ENCODE measurements at regions not wholly inside any gene's neighbourhood (a gene's known extent, or its start where the extent isn't known, plus 50 kb on each side); places are given as distances from the start of the nearest gene placed in this dataset.
"Not testable (repeated sequence)": the region's sequence is repeated elsewhere in the genome, so short reads cannot be mapped to it uniquely, and the experiment has no call there.

GRCh38 chr6:76275746-76276145, 203.3 kb upstream of the IMPG1 start:
- DNase-seq (ENCODE audit: low read depth), result no peak

- peak; percentile 5 for DNase-seq (ENCODE audit: low read depth)
These were observed 192.0 kb upstream of the IMPG1 start for GRCh38 chr6:76264468-76264867.

DNA sequence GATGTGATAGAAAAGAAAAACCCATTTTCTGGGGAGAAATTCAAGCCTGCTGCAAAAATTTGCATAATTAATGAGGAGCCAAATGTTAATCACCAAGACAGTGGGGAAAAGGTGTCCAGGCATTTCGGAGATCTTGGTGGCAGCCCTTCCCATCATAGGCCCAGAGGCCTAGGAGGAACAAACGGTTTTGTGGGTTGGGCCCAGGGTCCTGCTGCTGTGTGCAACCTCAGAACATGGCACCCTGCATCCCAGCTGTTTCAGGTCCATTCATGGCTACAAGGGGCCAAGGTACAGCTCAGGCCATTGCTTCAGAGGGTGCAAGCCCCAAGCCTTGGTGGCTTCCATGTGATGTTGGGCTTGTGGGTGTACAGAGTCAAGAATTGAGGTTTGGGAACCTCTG, 189.8 kb upstream of the IMPG1 start:
- DNase-seq (ENCODE audit: low read depth), result no peak

- no peak for DNase-seq (ENCODE audit: low read depth)
These were observed 178.2 kb upstream of the IMPG1 start for GRCh38 chr6:76250666-76251065.

DNA sequence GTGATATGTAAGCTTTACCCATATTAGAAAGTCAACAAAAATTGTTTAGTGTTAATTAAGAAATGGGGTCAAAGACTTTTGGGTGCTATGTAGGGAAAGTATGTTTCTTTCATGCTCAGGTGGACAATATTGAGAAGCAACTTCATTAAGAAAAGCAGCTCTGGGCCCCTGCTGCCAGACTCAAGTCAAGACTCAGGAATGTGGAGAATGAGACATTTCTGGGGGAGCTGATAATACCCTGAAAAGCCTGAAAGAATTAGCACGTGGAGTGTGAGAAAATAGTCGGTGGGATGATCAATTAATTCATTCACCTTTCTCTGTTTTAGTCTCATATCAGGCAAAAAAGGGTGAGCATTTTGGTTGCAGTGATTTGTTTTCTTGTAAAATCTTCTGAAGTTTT, 175.1 kb upstream of the IMPG1 start:
- DNase-seq (ENCODE audit: low read depth), result no peak

- DNase-seq (ENCODE audit: low read depth), result no peak
These were observed 167.6 kb upstream of the IMPG1 start for GRCh38 chr6:76240092-76240491.

DNA sequence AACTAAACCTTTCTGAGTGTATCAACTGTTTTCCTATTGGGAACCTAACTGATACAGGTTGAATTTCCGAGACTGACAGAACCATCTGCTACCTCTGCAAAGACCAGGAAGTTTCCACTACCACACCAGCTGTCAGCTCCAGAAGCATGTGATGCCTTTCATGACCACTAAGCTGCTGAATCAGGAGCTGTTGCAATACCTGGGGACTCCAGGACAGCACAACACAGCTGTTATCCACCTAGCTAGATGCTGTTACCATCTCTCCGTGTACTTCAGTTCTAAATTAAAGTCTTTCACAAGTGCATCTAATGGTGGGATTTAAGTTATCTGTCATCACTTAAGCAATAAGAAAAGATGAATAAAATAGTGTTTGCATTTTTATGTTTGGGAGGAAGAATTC, 158.2 kb upstream of the IMPG1 start:
- DNase-seq (ENCODE audit: low read depth), result no peak

- no peak for DNase-seq (ENCODE audit: low read depth)
These were observed 149.7 kb upstream of the IMPG1 start for GRCh38 chr6:76222189-76222588.

DNA sequence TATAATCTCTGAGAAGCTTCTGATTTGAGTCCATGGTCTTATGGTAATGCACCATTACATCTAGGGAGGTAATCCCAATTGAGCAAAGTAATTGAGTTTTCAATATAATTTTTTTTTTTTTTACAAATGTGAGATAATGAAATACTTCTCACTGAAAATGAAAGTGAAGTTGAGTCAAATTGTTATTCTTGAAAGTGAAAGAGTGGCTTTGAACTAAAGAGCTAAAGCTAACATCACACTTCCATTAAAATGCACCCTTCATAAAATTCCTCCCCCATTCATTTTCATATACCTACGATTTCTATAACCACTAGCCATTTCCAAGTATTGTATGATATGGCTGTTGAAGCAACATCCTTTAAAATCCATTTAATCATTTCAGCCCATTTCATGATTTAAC, 149.1 kb upstream of the IMPG1 start:
- DNase-seq (ENCODE audit: low read depth), result no peak

GRCh38 chr6:76220805-76221204, 148.3 kb upstream of the IMPG1 start:
- no peak for DNase-seq (ENCODE audit: low read depth)

DNA sequence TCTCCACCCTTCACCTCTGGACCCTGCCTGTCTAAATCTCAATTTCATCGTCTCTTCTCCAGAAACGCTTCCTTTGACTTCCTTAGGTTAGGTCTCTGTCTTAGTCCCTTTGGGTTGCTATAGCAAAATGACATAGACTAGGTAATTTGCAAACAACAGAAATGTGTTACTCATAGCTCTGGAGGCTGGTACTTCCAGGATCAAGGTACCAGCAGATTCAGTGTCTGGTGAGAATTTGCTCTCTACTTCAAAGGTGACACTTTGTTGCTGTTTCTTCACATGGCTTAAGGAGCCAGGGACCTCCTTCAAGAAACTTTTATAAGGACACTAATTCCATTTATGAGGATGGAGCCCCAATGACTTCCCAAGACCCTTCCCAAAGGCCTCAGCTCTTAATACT, 145.1 kb upstream of the IMPG1 start:
- DNase-seq (ENCODE audit: low read depth), result no peak

DNA sequence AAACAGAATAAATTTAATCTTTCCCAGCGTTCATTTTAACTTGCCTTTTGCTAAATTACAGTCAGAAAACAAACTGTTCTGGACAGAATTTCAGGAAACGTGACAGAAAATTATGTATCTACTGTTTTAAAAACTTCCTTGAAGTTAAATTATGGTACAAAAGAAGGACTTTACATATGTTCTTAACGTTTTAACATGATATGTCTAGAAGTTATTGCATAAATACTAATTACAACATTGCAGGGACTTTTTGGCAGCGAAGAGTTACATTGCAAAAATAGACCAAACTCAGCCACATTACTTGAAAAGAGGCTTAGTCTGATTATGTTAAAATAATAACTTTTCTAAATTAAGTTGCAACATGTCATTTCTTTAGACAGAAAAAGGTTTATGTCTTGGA, 142.1 kb upstream of the IMPG1 start:
- DNase-seq (ENCODE audit: low read depth), result no peak

- DNase-seq (ENCODE audit: low read depth), result no peak
These were observed 102.3 kb upstream of the IMPG1 start for GRCh38 chr6:76174722-76175121.

GRCh38 chr6:76166874-76167273, 94.4 kb upstream of the IMPG1 start:
- DNase-seq (ENCODE audit: low read depth), result no peak

DNA sequence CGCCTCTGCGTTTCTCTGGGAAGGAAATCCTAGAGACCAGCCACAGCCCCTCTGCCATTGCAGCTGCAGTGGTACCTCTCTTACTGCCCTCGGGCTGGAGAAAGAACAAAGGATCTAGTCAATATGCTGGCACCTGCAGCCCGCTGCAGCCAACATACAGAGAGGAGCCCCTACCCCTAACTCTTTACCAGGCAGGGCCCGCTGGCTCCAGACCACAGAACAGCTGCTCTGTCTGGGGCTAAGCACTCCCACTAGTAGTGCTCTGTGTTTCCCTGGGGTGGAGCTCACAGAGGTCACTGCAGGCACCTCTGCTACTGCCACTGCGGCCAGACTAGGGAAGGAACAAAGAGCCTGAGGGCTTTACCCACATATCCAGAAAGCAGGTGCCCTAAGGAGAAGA, 93.8 kb upstream of the IMPG1 start:
- no peak for DNase-seq (ENCODE audit: low read depth)

- no peak for DNase-seq (ENCODE audit: low read depth)
These were observed 93.2 kb upstream of the IMPG1 start for GRCh38 chr6:76165471-76166221.

- DNase-seq (ENCODE audit: low read depth), result no peak
These were observed 90.3 kb upstream of the IMPG1 start for GRCh38 chr6:76162811-76163210.

GRCh38 chr6:76157800-76158199, 85.3 kb upstream of the IMPG1 start:
- not testable (repeated sequence) for DNase-seq (ENCODE audit: low read depth)

DNA sequence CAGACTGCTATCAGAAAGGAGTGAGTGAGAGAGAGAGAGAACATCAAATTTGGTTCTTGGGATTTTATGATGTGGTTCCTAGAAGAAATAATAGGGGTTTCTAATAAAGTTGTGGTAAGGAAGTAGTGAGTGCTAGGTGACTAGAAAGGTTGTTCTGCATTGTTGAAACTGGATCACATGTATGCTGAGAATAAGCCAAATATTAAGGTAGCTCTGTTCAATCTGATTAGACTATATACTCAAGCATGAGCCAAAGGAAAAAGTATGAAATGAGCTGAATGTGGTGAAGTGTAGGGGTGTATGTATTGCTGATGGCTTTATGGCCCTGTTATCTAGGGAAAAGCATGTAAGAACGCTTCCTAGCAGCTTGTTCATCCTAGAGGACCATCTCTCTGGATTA, 63.0 kb upstream of the IMPG1 start:
- no peak for DNase-seq (ENCODE audit: low read depth)

DNA sequence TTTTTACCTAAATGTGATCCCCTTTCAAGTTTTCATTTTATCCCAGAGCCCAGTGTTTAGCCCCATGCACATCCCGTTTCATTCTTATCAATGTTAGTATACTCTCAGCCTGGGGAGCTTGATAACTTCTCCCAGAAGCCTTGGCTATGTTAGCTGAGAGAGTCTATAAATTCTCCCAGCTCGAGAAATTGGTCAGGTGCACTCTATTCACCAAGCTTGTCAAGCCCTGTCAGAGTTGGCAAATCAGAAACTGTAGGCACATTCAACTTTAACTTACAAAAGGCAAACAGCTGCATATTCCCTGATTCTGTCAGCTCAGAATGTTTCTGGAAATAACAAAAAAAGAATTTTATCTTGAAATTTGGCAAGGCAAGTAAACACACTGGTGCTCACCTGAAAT, 62.2 kb upstream of the IMPG1 start:
- DNase-seq (ENCODE audit: low read depth), result no peak

GRCh38 chr6:76124018-76124417, 51.6 kb upstream of the IMPG1 start:
- no peak for DNase-seq (ENCODE audit: low read depth)

Measured in M059J (cell line).